Progenitor cell of endocrine pancreas (in vitro differentiated cells): ENCODE measurements at regions not wholly inside any gene's neighbourhood (a gene's known extent, or its start where the extent isn't known, plus 50 kb on each side); places are given as distances from the start of the nearest gene placed in this dataset.

ENCODE experiments used
- DNase-seq: peaks from one replicate; pipeline ENCODE4 v3.0.0; 2021; ENCODE audit warnings: low spot score; ENCODE audit not compliant: unreplicated experiment
- H3K27ac Mint-ChIP-seq: 2 replicates; pipeline ENCODE4 v1.8.0; 2021; ENCODE audit warnings: mild to moderate bottlenecking, moderate library complexity, mixed read lengths
- H3K27me3 Mint-ChIP-seq: 2 replicates; pipeline ENCODE4 v1.8.0; 2021; ENCODE audit warnings: mixed read lengths
- H3K36me3 Mint-ChIP-seq: 2 replicates; pipeline ENCODE4 v1.8.0; 2022; ENCODE audit warnings: mixed read lengths; ENCODE audit not compliant: insufficient read depth
- H3K4me1 Mint-ChIP-seq: 2 replicates; pipeline ENCODE4 v1.8.0; 2021; ENCODE audit warnings: low read depth, mixed read lengths
- H3K4me3 Mint-ChIP-seq: 2 replicates; pipeline ENCODE4 v1.8.0; 2021; ENCODE audit warnings: low read depth, mild to moderate bottlenecking, moderate library complexity, mixed read lengths
- H3K9me3 Mint-ChIP-seq: 2 replicates; pipeline ENCODE4 v1.8.0; 2021; ENCODE audit warnings: low read depth, mixed read lengths
- TF ChIP-seq, protein P1 (sequence below): fragments of 200-600 bp; sonication (generic); IDR thresholded peaks from one replicate; pipeline ENCODE4 v1.5.0; 2021; ENCODE audit warnings: antibody characterized with exemption, mild to moderate bottlenecking; ENCODE audit not compliant: unreplicated experiment

DNA sequence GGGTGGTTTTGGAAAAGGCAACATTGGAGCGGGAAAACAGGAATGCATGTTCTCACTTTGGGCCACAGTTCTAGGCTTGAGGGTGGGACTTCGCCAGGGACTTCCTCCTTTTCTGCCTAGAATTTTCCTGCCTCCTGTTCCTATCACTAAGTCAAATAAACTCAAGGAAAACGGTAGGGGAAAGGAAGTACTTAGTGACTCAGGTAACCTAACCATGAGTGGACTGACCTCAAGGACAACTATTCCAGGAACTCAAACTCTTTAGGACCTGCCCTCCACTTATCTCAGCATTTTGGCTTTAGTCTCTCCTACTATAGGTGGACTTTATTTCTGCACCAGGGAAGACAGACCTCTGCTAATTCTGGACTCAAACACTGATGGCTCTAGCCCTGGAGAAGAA, 281.7 kb downstream of the ZNF674 start:
- TF ChIP-seq, protein P1, sequence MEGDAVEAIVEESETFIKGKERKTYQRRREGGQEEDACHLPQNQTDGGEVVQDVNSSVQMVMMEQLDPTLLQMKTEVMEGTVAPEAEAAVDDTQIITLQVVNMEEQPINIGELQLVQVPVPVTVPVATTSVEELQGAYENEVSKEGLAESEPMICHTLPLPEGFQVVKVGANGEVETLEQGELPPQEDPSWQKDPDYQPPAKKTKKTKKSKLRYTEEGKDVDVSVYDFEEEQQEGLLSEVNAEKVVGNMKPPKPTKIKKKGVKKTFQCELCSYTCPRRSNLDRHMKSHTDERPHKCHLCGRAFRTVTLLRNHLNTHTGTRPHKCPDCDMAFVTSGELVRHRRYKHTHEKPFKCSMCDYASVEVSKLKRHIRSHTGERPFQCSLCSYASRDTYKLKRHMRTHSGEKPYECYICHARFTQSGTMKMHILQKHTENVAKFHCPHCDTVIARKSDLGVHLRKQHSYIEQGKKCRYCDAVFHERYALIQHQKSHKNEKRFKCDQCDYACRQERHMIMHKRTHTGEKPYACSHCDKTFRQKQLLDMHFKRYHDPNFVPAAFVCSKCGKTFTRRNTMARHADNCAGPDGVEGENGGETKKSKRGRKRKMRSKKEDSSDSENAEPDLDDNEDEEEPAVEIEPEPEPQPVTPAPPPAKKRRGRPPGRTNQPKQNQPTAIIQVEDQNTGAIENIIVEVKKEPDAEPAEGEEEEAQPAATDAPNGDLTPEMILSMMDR = no peak
- no peaks in the 10 kb centered on the region for H3K36me3 Mint-ChIP-seq

DNA sequence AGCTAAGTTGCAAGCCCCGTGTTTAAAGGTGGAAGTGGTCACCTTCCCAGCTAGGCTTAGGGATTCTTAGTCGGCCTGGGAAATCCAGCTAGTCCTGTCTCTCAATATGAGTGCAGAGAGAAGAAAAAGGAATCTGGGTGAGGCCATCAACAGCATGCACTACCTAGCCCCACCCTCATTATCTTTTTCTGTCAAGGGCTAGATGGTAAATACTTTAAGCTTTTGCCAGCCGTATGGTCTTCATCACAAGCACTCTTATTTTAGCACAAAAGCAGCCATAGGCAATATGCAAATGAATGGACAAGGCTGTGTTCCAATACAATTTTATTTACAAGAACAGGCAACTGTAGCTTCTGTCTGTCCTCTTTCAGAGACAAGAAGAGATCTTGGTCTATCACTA, 282.9 kb downstream of the ZNF674 start:
- TF ChIP-seq, protein P1 = no peak
- no peak overlapping the region for H3K27ac Mint-ChIP-seq
- no peaks in the 10 kb centered on the region for H3K27me3 Mint-ChIP-seq
- H3K4me3 Mint-ChIP-seq = no peak overlapping the region
- H3K36me3 Mint-ChIP-seq = no peaks in the 10 kb centered on the region
- peaks cover 10% of the 10 kb centered on the region for H3K9me3 Mint-ChIP-seq
- DNase-seq = no peak
- H3K4me1 Mint-ChIP-seq = no peaks in the 10 kb centered on the region

More for the DNA sequence above, 281.7 kb downstream of the ZNF674 start:
- no peaks in the 10 kb centered on the region for H3K27me3 Mint-ChIP-seq
- DNase-seq = no peak
- no peak overlapping the region for H3K27ac Mint-ChIP-seq
- H3K9me3 Mint-ChIP-seq = peaks cover 11% of the 10 kb centered on the region
- no peak overlapping the region for H3K4me3 Mint-ChIP-seq
- no peaks in the 10 kb centered on the region for H3K4me1 Mint-ChIP-seq

DNA sequence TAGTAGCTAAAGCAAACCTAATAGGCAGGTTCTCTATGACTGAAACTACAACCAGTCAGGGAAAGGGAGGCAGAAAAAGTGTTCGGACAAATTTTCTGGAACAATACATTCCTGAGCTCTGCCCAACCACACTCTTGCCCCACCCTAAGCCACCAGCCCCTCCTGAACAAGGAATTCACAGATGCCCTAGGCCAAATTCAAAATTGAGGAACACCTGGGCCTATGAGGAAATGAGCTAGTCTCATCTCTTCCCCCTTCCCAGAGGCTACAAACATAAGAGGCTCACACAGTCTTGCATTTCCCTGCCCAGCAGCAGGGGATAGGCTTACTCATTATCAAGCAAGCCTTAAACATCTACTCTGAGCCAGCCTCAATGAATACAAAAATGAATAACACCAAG, 284.7 kb downstream of the ZNF674 start:
- peaks cover 18% of the 10 kb centered on the region for H3K9me3 Mint-ChIP-seq
- H3K4me3 Mint-ChIP-seq = no peak overlapping the region
- H3K4me1 Mint-ChIP-seq = no peaks in the 10 kb centered on the region
- no peak overlapping the region for H3K27ac Mint-ChIP-seq
- H3K36me3 Mint-ChIP-seq = no peaks in the 10 kb centered on the region
- H3K27me3 Mint-ChIP-seq = no peaks in the 10 kb centered on the region
- no peak for DNase-seq
- TF ChIP-seq, protein P1 = no peak

DNA sequence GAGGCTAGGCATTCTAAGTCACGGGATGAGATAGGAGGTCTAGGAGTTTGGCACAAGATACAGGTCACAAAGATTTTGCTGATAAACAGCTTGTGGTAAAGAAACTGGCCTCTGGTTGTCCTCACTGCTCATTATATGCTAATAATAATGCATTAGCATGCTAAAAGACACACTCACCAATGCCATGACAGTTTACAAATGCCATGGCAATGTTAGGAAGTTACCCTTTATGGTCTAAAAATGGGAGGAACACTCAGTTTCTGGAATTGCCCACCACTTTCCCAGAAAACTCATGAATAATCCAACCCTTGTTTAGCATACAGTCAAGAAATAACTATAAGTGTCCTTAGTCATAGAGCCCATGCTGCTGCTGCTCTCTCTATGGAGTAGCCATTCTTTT, 286.9 kb downstream of the ZNF674 start:
- Mint-ChIP-seq H3K27me3 (no peaks in the 10 kb centered on the region), H3K36me3 (no peaks in the 10 kb centered on the region), H3K9me3 (peaks cover 20% of the 10 kb centered on the region), H3K4me1 (peaks cover 5% of the 10 kb centered on the region), H3K27ac (no peak overlapping the region), H3K4me3 (no peak overlapping the region)
- DNase-seq = no peak
- TF ChIP-seq, protein P1 = no peak

DNA sequence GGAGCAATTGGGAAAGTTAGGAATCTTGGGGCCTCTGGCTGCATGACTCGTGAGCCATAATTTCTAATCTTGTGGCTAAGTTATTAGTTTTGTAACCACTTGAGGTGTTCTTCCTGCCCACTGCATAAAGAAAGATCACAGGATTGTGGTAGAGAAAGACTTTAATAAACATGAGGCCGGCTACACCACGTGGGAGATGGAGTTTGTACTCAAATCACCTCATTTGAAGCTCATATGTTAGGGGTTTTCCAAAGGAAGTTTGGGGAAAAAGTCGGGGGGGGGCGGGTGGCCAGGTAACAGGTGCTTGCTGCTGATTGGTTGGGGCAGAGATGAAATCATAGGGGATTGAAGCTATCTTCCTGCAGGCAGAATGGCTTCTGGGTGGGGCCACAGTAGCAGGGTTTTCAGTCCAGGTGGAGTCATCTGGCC, 287.8 kb downstream of the ZNF674 start:
- H3K27ac Mint-ChIP-seq = no peak overlapping the region
- H3K4me1 Mint-ChIP-seq = peaks cover 5% of the 10 kb centered on the region
- no peak for DNase-seq
- H3K4me3 Mint-ChIP-seq = no peak overlapping the region
- peaks cover 22% of the 10 kb centered on the region for H3K9me3 Mint-ChIP-seq
- no peaks in the 10 kb centered on the region for H3K36me3 Mint-ChIP-seq
- TF ChIP-seq, protein P1 = no peak
- no peaks in the 10 kb centered on the region for H3K27me3 Mint-ChIP-seq
